NK-92 treated with Interleukin-12 subunit alpha and Interleukin-12 subunit beta, amount 100 ng/mL, for 24 hours (cell line): ENCODE measurements at regions not wholly inside any gene's neighbourhood (a gene's known extent, or its start where the extent isn't known, plus 50 kb on each side); places are given as distances from the start of the nearest gene placed in this dataset.

Experiments
- DNase-seq: peaks from one replicate; lab custom pipeline; 2025; lab: John Stamatoyannopoulos, UW

DNA sequence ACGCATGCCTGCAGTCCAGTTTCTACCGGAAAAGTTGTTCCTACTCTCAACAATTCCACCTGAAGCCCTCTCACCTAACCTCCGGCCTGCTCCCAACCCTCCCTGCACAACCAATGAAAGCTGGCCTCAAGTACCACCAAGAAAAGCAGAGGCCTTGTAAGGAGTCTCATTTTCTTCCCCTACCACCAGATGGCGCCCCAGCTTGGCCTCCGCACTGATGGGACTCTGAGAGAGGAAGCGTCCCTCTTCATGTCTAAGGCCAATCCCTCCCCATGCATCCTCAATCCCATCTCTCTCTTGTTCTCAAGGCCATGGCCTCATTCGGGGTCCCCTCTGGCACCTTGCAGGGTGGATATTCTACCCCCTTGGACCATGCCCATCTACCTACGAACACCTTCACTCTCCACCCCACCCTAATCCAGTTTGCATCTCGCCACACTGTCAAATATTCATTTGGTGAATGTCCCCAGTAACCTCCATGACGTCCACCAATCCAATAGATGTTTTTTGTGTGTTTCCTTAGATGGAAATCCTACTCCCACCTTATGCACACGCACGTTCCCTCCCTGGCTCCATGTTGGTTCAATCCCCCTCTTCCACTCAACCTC is 412.8 kb downstream of the ZNF536 start:
- peak; percentile 25 for DNase-seq

DNA sequence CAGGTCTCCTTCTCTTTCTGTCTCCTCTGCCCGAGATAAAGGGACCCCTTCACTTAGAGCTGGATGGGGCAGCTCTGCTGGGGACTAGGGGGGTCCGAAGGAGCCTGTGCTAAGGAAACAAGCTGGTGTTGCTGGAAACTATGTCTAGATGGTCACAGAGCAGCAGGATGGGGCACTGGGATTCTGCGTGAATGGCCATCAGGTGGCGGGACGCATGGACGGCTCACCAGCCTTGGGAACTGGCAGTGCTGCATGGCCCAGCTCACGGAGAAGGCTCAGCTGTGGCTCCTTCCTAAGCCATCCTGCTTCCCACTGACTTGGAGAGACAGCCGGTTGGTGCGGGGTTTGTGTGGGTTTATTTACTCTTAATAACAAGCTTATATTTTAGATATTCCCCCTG is 411.8 kb downstream of the ZNF536 start:
- no peak for DNase-seq

DNA sequence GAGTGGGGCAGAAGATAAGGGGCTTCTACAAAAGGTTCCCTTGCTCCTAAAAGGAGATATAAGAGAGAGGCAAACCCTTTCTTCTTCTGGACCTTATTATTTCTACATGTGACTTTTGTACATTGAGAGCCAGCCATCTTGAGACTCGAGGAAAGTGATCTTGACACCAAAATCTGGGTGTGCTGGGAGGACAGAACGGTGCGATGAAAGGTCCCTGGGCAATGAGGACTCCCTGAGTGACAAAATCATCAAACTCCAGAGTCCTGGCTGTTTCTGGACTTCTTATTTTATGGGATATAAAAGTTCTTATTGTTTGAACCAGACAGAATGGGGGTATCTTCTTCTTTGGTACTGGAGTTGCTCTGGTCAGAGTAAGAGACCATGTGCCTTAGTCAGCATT is 411.0 kb downstream of the ZNF536 start:
- no peak for DNase-seq

DNA sequence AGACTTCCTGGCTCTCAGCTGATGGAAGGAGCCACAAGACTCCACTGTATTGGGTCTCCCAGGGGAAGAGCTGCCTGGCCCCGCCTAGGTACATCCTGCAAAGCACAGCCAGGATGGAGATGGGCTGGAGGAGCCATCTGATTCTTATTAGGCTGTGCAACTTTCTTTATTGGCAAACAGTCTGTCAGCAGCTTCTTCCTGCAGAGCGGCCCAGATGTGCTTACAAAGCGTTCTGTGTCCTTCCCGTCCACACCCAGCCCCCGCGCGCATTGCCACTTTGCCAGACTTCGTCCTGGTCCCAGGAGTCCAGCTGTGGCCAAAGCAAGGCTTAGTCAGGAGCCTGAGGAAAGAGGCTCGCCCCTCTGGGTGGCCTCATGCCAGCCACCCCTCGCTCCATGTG is 409.3 kb downstream of the ZNF536 start:
- DNase-seq, result no peak

DNA sequence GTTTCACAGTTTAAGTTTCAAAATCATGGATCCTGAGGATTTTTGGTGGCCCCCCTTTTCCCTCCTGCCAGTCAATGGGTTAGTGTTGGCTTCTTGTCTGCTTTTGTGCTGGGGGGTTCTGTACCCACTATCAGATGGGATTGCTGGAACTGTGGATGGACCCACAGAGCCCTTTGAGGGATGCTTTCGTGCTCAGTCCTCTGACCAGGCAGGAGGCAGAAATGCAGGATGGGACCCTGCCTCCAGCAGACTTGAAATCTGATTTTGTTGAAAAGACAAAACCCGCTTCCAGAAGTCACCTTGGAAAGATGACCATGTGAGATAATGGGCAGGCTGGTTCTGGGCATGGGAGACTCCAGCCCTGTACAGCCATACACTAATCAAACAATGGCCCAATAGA is 408.9 kb downstream of the ZNF536 start:
- no peak for DNase-seq

DNA sequence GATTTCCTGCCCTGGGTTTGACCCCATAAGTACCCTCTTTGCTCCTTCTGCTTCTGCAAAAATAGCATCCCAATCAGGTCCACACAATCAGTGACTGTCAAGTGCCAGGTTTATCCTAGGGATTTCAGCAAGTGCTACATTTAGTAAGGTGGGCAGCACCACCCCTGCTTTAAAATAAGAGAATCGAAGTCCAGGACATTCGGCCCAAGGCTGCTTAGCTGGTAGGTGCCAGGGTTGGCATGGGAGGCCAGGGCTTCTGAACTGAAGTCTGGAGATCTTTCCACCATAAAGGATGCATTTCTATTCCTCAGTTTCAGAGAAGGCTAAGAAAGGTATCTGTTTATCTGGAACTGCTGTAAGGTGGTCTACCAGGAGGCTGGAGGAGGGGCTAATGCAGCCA is 408.3 kb downstream of the ZNF536 start:
- DNase-seq, result no peak

DNA sequence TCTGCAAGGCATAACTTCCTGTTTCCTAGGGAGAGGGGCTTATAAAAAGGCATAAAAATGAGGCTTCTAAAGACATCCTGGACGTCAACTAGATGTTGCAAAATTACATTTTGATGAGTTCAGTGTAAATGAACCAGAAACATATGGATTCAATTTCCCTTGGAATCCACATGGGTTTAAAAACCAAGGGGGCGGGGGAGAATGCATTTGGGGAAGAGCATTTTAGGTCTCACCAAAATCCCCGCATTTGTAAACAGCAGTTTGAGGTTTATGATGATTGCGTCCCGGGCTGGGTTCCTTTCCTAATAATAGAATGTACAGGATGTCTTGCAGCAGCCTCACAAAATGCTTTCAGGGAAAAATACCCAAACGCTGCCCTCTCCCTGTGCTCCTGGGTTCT is 407.8 kb downstream of the ZNF536 start:
- no peak for DNase-seq

DNA sequence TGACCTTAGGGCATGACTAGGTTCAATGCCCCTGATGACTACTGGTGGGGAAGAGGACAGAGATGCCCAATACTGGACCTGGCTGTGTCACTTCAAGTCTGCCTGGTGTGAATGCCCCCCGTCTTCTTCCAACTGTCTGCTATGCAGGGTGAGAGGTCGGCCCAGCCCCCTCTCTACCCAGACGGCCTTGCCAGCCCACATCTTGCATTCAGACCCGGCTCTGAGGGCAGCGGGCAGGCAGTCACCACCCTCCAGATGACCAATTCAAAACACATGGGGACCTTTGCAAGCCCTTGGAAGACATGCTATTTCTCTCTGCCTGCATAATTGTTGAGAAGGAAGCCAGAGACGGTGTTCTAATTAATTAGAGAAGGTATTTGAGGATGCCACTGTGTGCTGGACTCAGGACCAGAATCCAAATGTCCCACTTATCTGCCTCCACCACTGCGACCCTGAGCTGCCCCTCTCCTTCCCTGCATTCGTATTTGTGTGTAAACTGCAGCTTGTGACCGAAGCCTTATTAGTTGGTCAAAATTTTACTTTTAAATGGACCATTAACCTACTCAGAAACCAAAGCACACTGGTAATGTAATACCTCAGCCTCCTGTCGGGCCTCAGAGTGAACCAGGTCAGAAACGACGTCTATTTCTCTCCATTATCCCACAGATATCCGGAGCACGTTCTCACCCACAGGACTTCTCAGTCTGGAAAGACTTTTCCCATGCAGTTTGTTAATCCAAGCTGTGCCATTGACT is 407.0 kb downstream of the ZNF536 start:
- DNase-seq, result no peak

DNA sequence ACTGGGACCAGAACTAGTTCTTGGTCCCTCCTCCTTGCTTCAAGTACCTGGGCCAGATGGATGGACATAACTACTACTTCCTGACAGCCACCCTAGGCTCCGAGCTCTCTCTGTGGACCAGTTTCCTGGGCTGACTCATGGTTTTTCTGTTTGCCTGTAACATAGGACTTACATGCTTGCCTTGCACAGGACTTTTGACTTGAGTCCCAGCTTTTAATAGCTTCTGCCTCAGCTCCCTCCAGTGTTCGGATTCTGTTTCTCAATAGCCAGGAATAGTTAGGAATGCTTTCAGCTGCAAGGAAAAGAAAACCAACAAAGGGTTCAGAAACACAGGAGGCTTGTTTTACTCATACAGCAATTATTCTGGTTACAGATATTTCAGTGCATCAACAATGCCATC is 405.9 kb downstream of the ZNF536 start:
- no peak for DNase-seq

DNA sequence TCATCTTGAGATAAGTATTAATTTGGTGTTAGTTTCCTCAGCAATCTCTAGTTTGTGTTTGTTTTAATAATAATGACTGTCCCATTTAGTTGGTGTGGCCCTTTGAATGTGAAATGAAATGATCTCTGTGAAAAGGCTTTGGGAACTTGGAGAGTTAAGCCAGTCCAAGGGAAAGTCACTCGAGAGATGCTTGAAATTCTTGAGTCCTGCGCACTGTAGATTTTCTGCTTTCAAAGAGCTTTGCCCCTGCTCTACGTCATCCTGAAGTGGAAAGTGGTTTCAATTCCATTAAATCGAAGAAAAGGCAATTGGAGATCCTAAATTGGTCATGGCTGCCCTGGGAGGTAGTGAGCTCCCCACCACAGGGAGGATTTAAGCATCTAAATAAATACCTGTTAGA is 403.8 kb downstream of the ZNF536 start:
- no peak for DNase-seq

DNA sequence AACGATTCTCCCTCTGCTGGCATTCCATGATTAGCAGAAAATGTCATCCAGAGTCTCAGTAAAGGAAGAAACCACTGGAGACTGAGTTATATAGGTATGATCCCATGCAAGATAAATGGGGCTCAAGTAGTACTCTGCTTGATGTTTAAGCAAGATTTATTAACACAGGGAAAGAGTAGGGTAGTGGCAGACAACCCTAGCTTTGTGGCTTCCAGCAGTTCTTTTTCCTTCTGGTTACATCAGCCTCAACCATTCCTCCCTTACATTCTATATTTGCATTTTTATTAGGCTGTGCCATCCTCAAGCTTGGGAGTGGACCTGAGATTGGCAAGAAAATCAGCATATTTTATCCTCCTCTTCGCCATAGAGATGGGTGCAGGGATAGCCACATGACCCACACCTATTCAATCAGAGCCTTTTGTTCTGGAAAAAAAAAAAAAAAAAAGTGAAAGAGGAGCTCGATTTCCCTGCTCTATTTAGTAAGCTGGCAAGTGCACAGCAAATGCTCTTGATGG is 402.1 kb downstream of the ZNF536 start:
- no peak for DNase-seq

DNA sequence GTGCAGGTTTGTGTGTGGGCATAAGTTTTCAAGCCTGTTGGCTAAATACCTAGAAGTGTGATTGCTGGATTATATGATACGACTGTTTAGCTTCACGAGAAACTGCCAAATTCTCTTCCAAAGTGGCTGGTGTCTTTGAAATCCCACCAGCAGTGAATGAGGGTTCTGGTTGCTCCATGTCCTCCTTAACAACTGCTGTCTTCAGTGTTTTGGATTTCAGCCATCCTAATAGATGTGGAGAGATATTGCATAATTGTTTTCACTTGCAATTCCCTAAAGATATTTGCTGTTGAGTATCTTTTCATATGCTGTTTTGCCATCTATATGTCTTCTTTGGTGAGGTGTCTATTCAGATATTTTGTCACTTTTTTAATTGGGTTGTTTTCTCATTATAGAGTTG is 390.5 kb downstream of the ZNF536 start:
- no peak for DNase-seq

DNA sequence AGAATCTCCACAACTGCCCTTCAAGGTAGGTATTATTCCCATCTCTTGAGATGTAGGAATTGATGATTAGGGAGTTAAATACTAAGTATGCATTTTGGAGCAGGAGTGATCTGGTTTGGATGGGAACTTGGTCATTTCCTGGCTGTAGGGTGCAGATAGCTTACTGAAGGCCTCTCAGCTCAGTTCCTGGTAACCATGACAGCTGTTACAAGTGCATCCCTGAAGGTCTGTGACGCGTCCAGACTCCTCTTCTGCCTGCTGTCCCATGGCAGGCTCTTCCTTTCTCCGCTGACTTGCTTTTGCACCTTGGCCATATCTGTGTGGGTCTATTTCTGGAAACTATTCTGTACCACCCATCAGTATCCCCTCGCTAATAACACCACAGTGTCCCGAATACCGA is 387.8 kb downstream of the ZNF536 start:
- no peak for DNase-seq

DNA sequence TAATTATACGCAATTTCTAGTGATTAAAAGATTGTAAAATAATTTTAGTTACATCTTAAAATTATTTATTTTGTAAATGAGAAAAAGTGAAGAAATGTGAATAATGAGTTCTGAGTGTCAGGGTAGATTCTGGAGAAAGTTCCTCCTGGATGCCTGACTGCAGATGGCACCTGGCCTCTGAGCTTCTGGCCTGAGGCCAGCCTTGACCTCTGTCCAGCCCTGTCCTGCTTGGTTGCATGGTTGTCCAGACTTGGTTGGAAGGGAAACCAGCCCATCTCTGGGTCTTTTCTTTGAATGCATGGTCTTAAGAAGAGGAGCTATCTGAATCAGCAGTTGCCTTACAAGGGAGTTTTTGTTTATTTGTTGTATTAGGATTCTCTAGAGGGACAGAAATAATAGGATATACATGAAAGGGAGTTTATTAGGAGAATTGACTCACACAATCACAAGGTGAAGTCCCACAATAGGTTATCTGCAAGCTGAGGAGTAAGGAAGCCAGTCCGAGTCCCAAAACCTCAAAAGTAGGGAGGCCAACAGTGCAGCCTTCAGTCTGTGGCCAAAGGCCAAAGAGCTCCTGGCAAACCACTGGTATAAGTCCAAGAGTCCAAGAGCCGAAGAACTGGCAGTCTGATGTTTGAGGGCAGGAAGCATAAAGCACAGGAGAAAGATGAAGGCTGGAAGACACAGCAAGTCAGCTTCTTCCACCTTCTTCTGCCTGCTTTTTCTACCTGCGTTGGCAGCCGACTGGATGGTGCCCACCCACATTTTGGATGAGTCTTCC is 385.8 kb downstream of the ZNF536 start:
- DNase-seq, result no peak

DNA sequence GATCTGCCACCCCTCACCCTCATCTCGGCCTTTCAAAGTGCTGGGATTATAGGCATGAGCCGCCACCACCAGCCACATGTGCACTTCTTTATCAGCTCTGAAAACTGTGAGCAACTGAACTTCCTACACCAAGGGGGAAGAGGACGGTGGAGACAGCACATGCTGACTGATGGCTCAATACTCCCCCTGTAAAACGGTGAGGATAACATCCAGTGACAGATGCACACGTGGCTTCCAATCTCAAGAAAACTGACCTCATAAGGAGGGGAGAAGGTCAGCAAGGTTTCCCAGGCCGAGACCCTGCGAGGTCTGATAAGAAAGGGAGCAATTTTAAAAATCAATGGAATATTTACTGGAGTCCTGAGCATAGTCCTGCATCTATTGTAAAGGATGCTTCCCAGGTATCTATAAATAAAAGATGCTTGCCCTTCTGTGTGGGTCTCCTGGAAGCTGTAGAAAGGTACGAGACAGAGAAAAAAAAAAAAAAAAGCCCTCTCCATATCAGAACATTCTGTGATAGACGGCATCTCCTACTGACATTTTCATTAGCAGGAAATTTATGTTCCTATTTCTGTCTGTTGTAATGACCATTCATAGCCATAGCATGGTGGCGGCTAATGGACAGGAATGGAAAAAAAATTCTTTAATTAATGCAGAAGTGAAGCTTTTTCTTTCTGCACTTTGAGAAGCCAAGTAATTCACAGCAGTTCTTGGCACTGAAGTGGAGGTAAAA is 385.1 kb downstream of the ZNF536 start:
- no peak for DNase-seq

DNA sequence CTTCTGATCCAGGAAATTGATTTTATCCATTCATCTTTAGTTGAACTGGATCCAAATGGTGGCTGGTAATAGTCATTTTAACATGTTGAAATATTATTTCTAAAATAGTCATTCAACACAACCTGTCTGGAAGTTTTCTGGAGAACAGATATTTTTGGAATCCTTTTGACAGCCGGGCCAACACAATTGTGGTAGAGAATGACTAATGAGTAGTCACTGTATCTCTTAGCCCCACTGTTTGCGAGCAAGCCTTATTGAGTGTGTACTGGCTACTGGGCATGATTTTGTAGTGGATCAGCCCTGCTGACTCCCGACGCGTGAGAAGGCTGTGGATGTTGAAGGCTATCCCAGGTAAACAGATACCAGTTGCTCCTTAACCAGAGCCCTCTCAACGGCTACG is 383.4 kb downstream of the ZNF536 start:
- DNase-seq, result no peak

DNA sequence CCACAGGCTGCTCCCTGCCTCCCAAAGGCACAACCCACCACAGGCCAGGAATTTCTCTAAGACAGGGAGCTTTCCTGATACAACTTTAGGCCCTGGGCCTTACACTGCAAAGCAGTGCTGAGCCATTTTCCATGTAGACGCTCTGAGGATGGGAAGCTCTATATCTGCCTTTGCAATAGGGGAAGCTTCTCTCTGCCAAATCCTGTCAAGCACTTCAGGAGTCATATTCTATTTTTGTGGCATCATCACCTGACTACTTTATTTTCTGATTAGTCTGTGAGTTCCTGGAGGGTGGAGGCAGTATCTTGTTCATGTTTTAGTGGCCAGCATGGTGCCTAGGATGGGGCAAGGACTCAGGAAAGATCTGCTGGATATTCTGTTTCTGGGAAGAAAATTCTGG is 382.0 kb downstream of the ZNF536 start:
- no peak for DNase-seq

DNA sequence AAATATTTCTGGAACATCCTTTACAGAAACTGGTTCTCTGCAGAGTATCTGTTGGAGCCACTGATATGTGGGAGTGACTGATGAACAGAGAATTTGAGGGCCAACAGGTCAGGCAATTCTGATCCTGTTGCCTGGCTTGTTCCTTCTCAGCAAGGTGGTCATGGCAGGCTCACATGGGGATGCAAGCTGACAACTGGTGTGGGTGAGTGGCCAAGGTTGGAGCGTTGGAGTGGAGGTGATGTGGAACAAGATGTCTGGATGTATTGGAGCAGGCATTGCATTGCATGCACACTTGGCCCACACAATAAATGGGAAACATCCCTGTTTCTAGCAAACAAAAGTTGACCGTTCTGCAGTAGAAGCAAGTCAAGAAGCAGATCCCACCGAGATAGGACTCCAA is 380.7 kb downstream of the ZNF536 start:
- no peak for DNase-seq

DNA sequence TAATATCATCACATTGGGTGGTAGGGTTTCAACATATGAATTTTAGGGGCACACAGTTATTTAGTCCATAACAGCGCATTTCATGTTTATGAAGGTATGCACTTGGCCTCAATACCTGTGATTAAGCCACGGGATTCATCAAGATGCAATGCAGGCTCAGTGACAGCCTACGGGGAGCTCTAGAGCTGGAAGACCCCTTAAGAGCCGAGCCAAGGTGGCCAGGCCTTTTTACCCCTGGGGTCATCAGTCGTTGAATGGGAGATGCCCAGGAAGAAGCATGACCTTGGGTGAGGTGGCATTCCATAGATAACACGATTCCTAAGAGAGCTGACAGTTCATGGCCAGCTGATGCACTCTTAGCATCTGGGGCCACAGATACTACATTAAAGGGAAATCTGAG is 380.0 kb downstream of the ZNF536 start:
- no peak for DNase-seq

DNA sequence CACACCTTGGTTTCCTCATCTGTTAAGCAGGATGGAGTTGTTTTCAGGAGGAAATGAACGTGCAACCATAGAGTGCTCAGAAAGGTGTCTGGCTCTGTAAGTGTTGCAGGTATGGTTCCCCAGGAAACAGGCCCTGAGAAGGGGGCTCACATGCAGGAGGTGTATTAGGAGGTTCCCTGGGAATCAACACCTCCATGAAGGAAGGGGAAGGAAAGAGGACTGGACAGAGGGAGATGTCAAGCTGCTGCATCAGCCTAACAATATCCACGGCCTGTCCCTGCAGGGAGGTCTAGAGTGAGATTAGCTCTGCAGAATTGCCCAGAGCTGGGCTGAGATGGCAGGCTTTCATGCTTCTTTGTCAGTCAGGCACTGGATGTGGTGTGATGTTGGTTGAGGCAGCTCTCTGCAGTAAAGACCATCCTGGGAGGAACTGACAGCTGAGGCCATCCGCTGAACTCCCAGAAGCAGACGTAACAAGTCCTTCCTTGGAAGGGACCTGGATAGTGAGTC is 373.3 kb downstream of the ZNF536 start:
- no peak for DNase-seq

DNA sequence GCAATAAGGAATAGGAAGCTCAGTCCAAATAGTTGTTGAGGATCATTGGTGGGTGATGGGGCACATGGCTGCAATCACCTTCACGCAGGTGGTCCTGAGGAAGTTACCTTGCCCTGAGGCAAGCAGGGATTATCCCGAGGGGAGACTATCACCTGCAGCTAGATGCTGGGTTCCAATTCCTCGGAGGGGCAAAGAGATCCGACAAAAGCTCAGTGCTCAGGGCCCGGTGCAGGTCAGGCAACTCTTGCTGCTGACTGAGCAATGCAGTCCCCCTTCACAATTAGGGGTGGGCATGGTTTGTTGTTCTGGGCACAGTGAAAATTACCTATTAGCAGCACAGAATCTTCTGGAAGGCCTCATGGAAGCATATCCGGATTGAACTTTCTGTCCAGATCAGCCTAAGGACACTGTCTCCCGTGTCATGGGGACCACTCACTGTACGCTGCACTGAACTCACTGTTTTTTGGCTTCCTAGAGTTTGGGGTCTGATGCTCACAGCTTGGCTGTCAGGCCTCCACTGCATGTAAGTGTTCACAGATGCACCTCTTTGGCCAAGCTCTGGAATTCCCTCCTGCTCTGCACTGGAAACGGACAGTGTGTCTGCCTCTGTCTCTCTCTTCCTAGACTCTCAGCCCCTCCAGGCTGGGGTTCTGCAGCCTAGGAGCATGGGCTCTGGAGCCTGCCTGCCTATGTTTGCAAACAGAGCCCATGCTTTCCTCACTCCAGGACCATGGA is 372.7 kb downstream of the ZNF536 start:
- DNase-seq, result no peak
